ENCODE measurements at regions not wholly inside any gene's neighbourhood (a gene's known extent, or its start where the extent isn't known, plus 50 kb on each side); places are given as distances from the start of the nearest gene placed in this dataset.

GRCh38 chr18:40652321-40652720 lies 1302.7 kb upstream of the PIK3C3 start:
- peaks cover 0 to 9% (median 0%) of the 10 kb centered on the region in 8 donors for H3K9me3 ChIP-seq
- WGBS, 5 donors, result 28 to 55% (median 38%) methylated on average over 1 of the region's 1 CpG
- H3K36me3 ChIP-seq, result no peaks in the 10 kb centered on the region
- TF ChIP-seq POLR2A (IDR thresholded peaks at IDR 0.05) (no peak), POLR2AphosphoS5 (IDR thresholded peaks at IDR 0.05) (no peak), CTCF (IDR thresholded peaks at IDR 0.05 in 8 of 11, conservative IDR thresholded peaks at IDR 0.05 in 3 of 11) (no peak)
- H3K27me3 ChIP-seq (replicated peaks in 1 of 7), result no peaks in the 10 kb centered on the region
- no peak overlapping the region for H3K4me3 ChIP-seq
- no peaks in the 10 kb centered on the region for H3K4me1 ChIP-seq
- H3K27ac ChIP-seq, result no peak overlapping the region
- intact Hi-C loops (cut with DNase I; ENCODE audit: low total_unique reads), result no loop called here
- DNase-seq, result no peak

- Histone ChIP-seq H3K4me3 (no peak overlapping the region), H3K9me3 (peaks cover 0 to 9% (median 0%) of the 10 kb centered on the region in 8 donors), H3K27ac (no peak overlapping the region), H3K36me3 (no peaks in the 10 kb centered on the region), H3K27me3 (replicated peaks in 1 of 7) (no peaks in the 10 kb centered on the region), H3K4me1 (no peaks in the 10 kb centered on the region)
- TF ChIP-seq CTCF (IDR thresholded peaks at IDR 0.05 in 8 of 11, conservative IDR thresholded peaks at IDR 0.05 in 3 of 11) (no peak), POLR2A (IDR thresholded peaks at IDR 0.05) (no peak)
- intact Hi-C loops (cut with DNase I; ENCODE audit: low total_unique reads), result no loop called here
- 80 to 85% (median 80%) methylated on average over 3 of the region's 3 CpGs for WGBS, 5 donors
- DNase-seq, result no peak
Measured at GRCh38 chr18:40651163-40651562, 1303.9 kb upstream of the PIK3C3 start.

GRCh38 chr18:40642692-40643229 lies 1312.3 kb upstream of the PIK3C3 start:
- Histone ChIP-seq H3K4me3 (no peak overlapping the region), H3K27ac (no peak overlapping the region), H3K36me3 (no peaks in the 10 kb centered on the region), H3K4me1 (no peaks in the 10 kb centered on the region), H3K9me3 (peaks cover 0 to 9% (median 0%) of the 10 kb centered on the region in 8 donors), H3K27me3 (replicated peaks in 1 of 7) (no peaks in the 10 kb centered on the region)
- 65 to 79% (median 78%) methylated on average over 4 of the region's 4 CpGs for WGBS, 5 donors
- intact Hi-C loops (cut with DNase I; ENCODE audit: low total_unique reads), result no loop called here
- TF ChIP-seq CTCF (IDR thresholded peaks at IDR 0.05 in 8 of 11, conservative IDR thresholded peaks at IDR 0.05 in 3 of 11) (no peak), POLR2A (IDR thresholded peaks at IDR 0.05) (no peak), POLR2AphosphoS5 (IDR thresholded peaks at IDR 0.05) (no peak)
- DNase-seq, result no peak

GRCh38 chr18:40631319-40631718 lies 1323.7 kb upstream of the PIK3C3 start:
- peaks cover 0 to 24% (median 10%) of the 10 kb centered on the region in 8 donors for H3K9me3 ChIP-seq
- TF ChIP-seq CTCF (IDR thresholded peaks at IDR 0.05 in 8 of 11, conservative IDR thresholded peaks at IDR 0.05 in 3 of 11) (no peak), POLR2A (IDR thresholded peaks at IDR 0.05) (no peak), POLR2AphosphoS5 (IDR thresholded peaks at IDR 0.05) (no peak)
- H3K4me1 ChIP-seq, result no peaks in the 10 kb centered on the region
- no peak overlapping the region for H3K4me3 ChIP-seq
- no peaks in the 10 kb centered on the region for H3K27me3 ChIP-seq (replicated peaks in 1 of 7)
- 86 to 97% (median 90%) methylated on average over 3 of the region's 3 CpGs for WGBS, 5 donors
- no peak for DNase-seq
- H3K36me3 ChIP-seq, result no peaks in the 10 kb centered on the region
- no peak overlapping the region for H3K27ac ChIP-seq
- intact Hi-C loops (cut with DNase I; ENCODE audit: low total_unique reads), result no loop called here
